ENCODE measurements at regions not wholly inside any gene's neighbourhood (a gene's known extent, or its start where the extent isn't known, plus 50 kb on each side); places are given as distances from the start of the nearest gene placed in this dataset.
"Not testable (repeated sequence)": the region's sequence is repeated elsewhere in the genome, so short reads cannot be mapped to it uniquely, and the experiment has no call there.

DNA sequence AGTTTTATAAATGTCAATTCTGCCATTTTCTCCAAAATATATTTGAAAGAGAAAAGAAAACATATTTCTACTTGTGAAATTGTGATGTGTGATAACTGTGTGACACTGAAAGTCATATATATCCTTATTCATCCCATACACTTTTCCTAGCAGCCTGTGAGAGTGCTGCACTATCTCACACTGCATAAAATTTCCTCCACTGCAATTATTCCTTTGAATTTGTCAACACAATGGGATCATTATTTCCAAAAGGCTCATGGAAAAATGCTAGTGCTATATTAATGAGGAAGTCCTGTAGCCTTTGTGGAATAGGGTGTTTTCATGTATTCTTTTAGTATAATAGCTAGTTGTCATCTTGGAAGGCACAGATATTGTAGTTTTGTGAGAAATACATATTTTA is 504.1 kb downstream of the RPL10L start:
- DNase-seq: no peak

GRCh38 chr14:46147024-46147423 is 504.6 kb downstream of the RPL10L start:
- DNase-seq: no peak

DNA sequence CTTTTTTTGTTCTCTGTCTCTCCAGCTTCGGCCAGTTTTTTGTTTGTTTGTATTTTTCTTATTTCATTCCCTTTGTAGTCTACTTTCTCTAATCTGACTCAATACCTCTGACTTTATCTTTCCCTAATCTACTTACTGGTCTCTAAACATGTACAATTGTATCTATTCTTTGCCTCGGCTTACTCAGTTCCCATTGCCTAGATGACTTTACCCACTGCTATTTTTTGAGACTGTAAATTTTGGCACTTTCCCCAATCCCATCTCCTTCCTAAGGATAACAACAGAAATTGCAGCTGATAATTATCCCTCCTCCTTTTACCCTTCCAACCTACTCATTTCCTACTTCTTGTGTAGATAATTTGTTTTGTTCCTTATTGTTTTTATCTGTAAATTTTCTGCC is 511.1 kb downstream of the RPL10L start:
- no peak for DNase-seq

DNA sequence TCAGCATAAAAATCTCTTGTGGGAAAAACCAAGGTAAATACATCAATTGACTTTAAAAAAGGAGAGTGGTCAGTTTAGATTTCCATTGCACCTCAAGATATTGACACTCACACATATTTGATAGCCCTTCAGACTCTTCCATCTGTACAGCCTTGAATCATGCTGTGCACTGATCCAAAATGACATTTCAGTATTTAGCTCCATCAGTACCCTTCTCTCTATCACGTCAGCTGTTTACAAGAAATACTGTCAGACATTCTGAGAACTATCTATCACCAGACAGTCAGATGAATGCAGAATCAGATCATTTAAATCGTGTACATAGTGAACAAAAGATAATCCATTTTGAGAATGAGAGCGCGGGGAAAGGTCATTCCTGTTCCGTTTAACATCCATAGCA is 511.9 kb downstream of the RPL10L start:
- no peak for DNase-seq

DNA sequence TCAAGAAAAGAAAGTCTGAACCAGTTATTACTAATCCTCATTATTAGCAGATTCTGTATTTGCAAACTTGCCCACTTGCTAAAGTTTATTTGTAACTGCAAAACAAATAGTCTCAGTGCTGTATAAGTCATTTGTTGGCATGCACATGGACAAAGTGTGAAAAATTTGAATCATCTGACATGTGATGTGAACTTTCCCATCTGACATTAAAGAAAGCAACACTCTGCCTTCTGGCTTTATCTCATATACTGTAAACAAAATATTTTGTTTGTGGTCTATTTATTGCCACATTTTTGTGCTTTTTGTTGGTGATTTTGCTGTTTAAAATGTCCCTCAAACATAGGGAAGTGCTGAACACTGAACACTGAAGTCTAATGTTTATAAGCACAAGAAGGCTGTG is 513.8 kb downstream of the RPL10L start:
- no peak for DNase-seq

- DNase-seq: no peak
These were observed 515.1 kb downstream of the RPL10L start for GRCh38 chr14:46136456-46136855.

GRCh38 chr14:46108228-46108627 is 543.4 kb downstream of the RPL10L start:
- DNase-seq: no peak

DNA sequence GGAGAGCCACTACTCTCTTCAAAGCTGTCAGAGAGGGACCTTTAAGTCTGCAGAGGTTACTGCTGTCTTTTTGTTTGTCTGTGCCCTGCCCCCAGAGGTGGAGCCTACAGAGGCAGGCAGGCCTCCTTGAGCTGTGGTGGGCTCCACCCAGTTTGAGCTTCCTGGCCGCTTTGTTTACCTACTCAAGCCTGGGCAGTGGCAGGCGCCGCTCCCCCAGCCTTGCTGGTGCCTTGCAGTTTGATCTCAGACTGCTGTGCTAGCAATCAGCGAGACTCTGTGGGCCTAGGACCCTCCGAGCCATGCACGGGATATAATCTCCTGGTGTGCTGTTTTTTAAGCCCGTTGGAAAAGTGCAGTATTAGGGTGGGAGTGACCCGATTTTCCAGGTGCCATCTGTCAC is 550.7 kb downstream of the RPL10L start:
- DNase-seq: not testable (repeated sequence)

- DNase-seq: no peak
These were observed 559.8 kb downstream of the RPL10L start for GRCh38 chr14:46091819-46092218.

- no peak for DNase-seq
These were observed 564.0 kb downstream of the RPL10L start for GRCh38 chr14:46087604-46088003.

- DNase-seq: no peak
These were observed 577.5 kb downstream of the RPL10L start for GRCh38 chr14:46074061-46074460.

GRCh38 chr14:46063872-46064271 is 587.7 kb downstream of the RPL10L start:
- no peak for DNase-seq

DNA sequence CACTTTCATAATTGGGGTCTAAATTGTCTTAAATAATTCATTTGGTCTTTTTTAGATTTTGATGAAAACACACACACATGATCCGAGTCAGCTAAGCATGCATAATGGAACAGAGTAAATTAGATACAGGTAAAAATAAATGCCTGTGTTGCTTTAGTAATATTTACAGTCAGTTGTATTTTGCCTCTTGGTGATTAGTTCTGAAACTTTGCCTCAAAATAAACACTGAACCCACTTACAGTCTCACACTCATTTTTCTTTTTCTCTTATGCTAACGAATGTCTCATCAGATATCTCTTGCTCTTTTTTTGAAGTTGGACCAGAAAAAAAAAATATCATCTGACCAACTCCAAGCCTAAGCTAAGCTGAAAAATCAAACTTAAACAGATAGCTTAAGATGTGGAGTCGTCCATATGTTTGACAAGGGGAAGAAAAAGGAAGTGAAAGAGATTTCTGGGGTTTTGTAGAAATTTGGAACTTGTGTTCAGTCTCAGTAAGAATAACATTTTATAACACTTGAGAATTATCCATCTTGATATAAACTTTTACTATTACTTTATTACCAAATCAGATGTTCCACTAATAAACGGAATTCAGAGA is 592.5 kb downstream of the RPL10L start:
- DNase-seq: no peak

- no peak for DNase-seq
These were observed 593.8 kb downstream of the RPL10L start for GRCh38 chr14:46057799-46058198.

GRCh38 chr14:46054526-46054925 is 597.1 kb downstream of the RPL10L start:
- no peak for DNase-seq

DNA sequence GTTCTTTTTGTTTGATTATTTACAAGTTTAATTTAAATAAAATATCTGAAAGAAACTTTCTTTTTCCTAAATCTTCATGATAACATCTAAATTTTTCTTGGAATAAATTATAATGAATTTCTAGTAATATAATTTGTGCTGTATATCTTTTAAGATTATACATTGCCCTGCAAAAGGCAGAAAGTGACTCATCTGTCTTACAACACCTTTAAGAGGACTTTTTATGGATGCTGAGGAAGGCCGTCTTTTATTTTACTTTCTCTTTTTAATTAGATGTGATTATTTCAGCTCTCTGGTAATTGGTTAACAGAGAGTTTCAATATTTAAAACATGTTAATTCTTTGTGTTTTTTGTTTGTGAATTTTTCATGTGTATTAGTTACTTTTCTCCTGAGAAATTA is 598.4 kb downstream of the RPL10L start:
- no peak for DNase-seq

- no peak for DNase-seq
These were observed 599.8 kb downstream of the RPL10L start for GRCh38 chr14:46051796-46052195.

DNA sequence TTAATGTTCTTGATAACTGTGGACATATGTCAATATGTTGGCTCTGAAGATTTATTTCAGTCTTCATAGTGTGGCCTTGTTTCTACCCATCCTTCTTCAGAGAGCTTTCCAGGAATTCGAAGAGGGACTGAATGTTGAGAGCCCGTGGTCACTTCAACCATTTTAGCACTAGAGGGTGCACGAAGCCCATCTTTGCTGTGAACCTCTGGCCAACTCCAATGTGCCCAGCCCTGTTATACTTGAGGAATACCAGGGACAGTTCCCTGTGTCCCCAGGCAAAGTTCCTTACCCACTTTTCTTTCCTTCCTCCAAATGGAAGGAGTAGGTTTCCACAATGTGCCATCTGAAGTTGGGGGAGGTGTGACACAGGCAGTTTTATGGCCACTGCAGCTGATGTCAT is 603.5 kb downstream of the RPL10L start:
- peak; percentile 18 for DNase-seq

GRCh38 chr14:46036099-46036498 is 615.5 kb downstream of the RPL10L start:
- no peak for DNase-seq

GRCh38 chr14:46034305-46034704 is 617.3 kb downstream of the RPL10L start:
- no peak for DNase-seq

DNA sequence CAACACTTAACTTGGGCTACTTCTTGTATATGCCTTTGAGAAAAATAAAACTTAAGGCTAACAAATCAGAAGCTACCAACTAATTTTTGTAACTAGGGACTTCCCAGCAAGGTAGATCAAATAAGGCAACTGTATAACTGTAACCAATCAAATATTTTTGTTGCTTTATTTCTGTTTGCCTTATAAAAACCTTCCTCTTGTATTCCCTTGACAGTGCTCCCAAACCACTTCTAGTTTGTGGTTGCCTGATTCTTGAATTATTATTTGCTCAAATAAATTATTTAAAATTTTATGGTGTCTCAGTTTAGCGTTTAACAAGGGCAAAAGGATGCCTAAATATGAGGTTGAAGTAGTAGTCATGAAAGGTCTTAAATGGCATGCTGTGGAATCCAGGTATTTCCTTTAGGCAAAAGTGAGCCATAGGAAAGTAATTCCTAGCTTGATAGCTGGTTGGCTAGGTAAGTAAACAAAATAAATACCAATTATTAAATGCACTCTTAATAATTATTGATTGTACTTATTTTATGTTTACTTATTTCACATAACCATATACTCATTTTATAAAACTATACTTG is 632.6 kb downstream of the RPL10L start:
- no peak for DNase-seq

DNA sequence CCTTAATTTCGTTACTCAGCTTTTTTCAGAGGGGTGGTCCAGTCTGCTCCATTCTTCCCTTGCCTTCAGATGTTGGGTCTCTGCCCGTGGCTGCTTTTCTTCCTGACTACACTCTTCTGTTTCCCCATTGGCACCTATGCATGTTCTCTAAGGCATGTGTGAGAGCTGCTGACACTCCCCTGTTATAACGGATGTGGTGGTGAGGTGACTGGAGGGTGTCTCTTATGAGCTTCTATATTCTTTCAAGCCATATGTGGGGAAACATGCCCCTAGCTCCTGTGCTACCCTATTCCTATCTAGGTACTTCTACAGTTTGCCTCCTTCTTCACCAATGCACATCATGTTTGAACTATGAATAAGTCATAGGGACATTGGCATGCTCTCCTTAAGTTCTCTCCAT is 643.2 kb downstream of the RPL10L start:
- DNase-seq: no peak

GRCh38 chr14:45998554-45998953 is 653.0 kb downstream of the RPL10L start:
- no peak for DNase-seq

- DNase-seq: no peak
These were observed 661.3 kb downstream of the RPL10L start for GRCh38 chr14:45990252-45990651.

- DNase-seq: no peak
These were observed 675.6 kb downstream of the RPL10L start for GRCh38 chr14:45976001-45976400.
